AG04449 (cell line): ENCODE measurements at regions not wholly inside any gene's neighbourhood (a gene's known extent, or its start where the extent isn't known, plus 50 kb on each side); places are given as distances from the start of the nearest gene placed in this dataset.

ENCODE experiments used
- CTCF ChIA-PET: fragments of 350-600 bp; formaldehyde crosslinking; extraction: SDS; loops from one replicate; lab custom pipeline; 2021; ENCODE audit warnings: antibody characterized with exemption; lab: Yijun Ruan, JAX
- POLR2A ChIA-PET: fragments of 400-600, 350-600 bp; formaldehyde crosslinking; extraction: SDS; loops from one replicate; lab custom pipeline; 2020; ENCODE audit warnings: antibody characterized with exemption, inconsistent platforms; lab: Yijun Ruan, JAX
- DNase-seq: peaks from one replicate; pipeline ENCODE4 v3.0.0-alpha.2; 2010; ENCODE audit warnings: low read depth, low spot score
- H3K4me3 ChIP-seq: 2 replicates; pipeline ENCODE4 v1.5.1; 2011; ENCODE audit warnings: low read depth, mild to moderate bottlenecking, control low read depth, low read length
- TF ChIP-seq, protein P1 (sequence below): IDR thresholded peaks from one replicate; pipeline ENCODE4 v1.5.1; 2011; ENCODE audit warnings: mild to moderate bottlenecking, moderate library complexity, low read length, control low read depth, inconsistent platforms; ENCODE audit not compliant: insufficient read depth; ENCODE audit errors: missing control alignments

DNA sequence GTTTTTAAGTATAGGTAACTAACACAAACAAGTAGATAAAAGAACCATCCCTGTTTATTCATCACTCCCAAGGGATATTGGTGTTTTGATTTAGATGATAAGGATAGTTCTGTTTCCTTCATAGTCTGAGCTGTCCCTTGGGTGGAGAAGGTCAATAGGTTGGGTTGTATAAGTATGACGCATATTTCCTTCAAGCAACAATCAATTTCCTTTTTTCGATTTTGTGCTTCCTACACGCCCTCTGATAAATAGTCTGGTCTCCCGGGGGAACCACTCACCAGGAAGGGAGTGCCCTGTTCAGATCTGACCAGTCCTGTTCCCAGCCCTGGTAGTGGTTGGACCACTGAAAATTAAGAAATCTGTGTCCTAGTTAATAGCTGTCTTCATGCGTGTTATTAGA, 378.8 kb upstream of the FAR2 start:
- POLR2A ChIA-PET = no interaction called here
- no peak overlapping the region for H3K4me3 ChIP-seq
- CTCF ChIA-PET = no interaction called here
- no peak for DNase-seq
- TF ChIP-seq, protein P1, sequence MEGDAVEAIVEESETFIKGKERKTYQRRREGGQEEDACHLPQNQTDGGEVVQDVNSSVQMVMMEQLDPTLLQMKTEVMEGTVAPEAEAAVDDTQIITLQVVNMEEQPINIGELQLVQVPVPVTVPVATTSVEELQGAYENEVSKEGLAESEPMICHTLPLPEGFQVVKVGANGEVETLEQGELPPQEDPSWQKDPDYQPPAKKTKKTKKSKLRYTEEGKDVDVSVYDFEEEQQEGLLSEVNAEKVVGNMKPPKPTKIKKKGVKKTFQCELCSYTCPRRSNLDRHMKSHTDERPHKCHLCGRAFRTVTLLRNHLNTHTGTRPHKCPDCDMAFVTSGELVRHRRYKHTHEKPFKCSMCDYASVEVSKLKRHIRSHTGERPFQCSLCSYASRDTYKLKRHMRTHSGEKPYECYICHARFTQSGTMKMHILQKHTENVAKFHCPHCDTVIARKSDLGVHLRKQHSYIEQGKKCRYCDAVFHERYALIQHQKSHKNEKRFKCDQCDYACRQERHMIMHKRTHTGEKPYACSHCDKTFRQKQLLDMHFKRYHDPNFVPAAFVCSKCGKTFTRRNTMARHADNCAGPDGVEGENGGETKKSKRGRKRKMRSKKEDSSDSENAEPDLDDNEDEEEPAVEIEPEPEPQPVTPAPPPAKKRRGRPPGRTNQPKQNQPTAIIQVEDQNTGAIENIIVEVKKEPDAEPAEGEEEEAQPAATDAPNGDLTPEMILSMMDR = no peak

DNA sequence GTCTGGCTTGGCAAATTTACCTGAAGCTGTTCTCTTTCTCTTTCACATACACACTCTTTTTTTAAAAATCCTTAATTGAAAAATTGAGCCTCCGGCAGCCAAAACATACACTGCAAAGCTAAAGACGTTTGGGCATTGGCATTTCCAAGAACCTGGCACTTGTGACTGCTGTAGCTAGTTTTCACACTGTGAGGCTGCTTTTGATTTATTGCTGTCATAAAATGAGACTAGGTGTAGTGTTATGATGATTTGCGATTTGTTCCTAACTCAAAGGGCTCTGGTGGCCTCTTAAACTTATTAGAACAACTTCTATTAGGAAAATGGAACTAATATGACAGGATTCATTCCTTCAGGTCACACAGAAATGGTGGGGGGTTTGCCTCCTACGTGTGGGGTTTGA, 377.1 kb upstream of the FAR2 start:
- POLR2A ChIA-PET = no interaction called here

DNA sequence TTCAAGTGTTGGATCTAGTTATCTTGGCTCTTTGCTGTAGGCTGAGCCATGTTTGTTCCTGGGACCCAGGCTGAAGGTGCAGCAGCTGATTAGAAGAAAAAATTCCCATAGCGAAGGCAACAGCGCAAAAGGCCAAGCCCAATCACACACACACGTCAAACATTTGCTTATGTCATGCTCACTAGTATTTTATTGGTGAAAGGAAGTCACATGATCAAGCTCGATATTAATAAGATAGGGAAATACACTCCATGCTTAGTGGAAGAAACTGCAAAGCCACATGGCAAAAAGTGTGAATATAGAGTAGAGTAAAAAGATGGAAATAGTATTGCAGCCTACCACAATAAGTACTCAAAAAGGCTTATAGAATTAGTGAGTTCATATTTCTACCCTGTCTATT, 373.5 kb upstream of the FAR2 start:
- TF ChIP-seq, protein P1 = no peak
- POLR2A ChIA-PET = no interaction called here

More for the DNA sequence above, 377.1 kb upstream of the FAR2 start:
- TF ChIP-seq, protein P1 = no peak
- H3K4me3 ChIP-seq = no peak overlapping the region
- CTCF ChIA-PET = no interaction called here
- no peak for DNase-seq

DNA sequence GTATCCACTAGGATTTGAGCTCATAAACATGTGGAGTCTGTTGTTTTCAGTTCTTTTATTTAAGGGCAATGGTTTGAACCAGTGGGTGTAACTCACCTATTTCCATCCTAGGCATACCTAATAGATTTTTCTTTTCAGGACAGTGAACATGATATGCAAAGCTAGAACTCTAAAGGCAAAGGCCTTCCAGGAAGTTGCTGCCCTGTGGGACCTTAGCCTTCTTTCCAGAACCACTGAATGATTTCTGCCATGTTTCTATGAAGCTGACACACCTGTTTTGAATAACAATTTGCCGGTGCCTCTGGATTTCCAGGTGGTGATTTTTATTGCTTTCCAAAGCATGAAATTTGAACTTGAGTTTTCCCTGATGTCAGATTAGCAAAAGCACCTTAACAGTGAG, 372.9 kb upstream of the FAR2 start:
- H3K4me3 ChIP-seq = no peak overlapping the region
- TF ChIP-seq, protein P1 = no peak
- POLR2A ChIA-PET = no interaction called here
- CTCF ChIA-PET = no interaction called here
- no peak for DNase-seq

More for the DNA sequence above, 373.5 kb upstream of the FAR2 start:
- no peak for DNase-seq
- no peak overlapping the region for H3K4me3 ChIP-seq
- CTCF ChIA-PET = no interaction called here

DNA sequence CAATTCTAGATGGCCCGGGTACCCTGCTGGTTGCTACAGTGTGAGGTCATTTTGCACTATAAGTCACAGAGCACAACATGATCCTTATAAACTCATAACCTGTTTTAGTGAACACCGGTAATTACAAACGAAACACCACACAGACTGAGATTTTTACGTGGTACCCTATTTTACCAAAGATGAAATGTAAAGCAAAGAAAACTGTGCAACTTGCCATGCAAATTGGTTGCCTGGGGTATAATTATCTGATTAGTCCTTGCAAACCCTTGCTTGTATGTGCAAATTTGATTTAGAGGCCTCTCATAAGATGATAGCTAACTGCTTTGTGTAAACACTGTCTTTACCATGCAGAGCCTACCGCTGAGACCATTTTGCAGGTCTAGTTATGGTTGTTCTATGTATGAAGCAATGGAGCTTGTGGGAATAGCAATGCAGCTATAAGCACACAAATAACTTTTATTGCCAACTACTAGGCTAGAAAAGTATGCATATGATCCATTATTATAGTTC, 372.1 kb upstream of the FAR2 start:
- DNase-seq = no peak
- ChIA-PET CTCF (no interaction called here), POLR2A (no interaction called here)
- TF ChIP-seq, protein P1 = no peak
- no peak overlapping the region for H3K4me3 ChIP-seq

DNA sequence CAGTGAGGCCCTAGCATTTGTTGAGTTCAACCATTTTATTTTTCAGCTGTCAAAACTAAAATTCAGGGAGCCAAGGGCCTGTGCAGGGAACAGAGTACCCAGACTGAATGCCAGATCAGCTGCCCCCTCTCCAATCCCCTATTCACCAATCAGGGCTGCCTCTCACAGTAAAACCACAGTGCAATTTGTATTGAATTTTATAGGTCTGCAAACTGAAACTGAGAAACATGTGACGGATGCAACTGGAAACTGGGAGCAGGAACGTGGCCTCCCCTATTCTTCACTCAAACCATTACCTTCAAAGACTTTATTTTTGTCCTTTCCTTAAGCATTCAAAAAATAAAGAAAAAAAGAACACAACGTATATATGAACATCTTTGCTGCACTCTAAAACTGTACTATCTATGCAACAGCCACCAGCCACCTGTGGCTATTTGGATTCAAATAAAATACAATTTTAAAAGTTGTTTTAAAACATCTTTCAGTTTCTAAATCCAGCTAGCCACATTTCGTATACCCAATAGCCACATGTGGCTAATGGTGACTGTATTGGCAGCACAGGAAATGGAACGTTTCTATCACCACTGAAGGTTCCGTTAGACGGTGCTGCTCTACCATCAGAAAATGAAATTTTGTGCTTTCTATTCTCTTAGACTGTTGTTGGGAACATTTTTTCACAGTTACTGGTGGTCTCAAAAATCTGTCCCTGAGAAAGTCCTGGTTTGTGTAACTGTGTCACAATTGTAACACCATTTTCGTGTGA, 371.3 kb upstream of the FAR2 start:
- no peak overlapping the region for H3K4me3 ChIP-seq
- no peak for DNase-seq
- CTCF ChIA-PET = no interaction called here
- POLR2A ChIA-PET = no interaction called here
- TF ChIP-seq, protein P1 = no peak
